ENCODE measurements at regions not wholly inside any gene's neighbourhood (a gene's known extent, or its start where the extent isn't known, plus 50 kb on each side); places are given as distances from the start of the nearest gene placed in this dataset.

- no peak overlapping the region for H3K4me3 ChIP-seq (replicated peaks; ENCODE audit: low read depth, low read length)
- DNase-seq (ENCODE audit: low read depth), result no peak
- TF ChIP-seq CTCF (IDR thresholded peaks at IDR 0.05; ENCODE audit: low read length, missing control alignments), result no peak
Observed at GRCh38 chr9:80074439-80074838, 502.7 kb downstream of the TLE4 start.

GRCh38 chr9:80072451-80072850 is 500.7 kb downstream of the TLE4 start:
- no peak for TF ChIP-seq CTCF (IDR thresholded peaks at IDR 0.05; ENCODE audit: low read length, missing control alignments)
- DNase-seq (ENCODE audit: low read depth), result no peak
- no peak overlapping the region for H3K4me3 ChIP-seq (replicated peaks; ENCODE audit: low read depth, low read length)

- H3K4me3 ChIP-seq (replicated peaks; ENCODE audit: low read depth, low read length), result no peak overlapping the region
- DNase-seq (ENCODE audit: low read depth), result no peak
- no peak for TF ChIP-seq CTCF (IDR thresholded peaks at IDR 0.05; ENCODE audit: low read length, missing control alignments)
Observed at GRCh38 chr9:80070071-80070742, 498.4 kb downstream of the TLE4 start.

- no peak for TF ChIP-seq CTCF (IDR thresholded peaks at IDR 0.05; ENCODE audit: low read length, missing control alignments)
- H3K4me3 ChIP-seq (replicated peaks; ENCODE audit: low read depth, low read length), result no peak overlapping the region
- no peak for DNase-seq (ENCODE audit: low read depth)
Observed at GRCh38 chr9:80066931-80067330, 495.2 kb downstream of the TLE4 start.

GRCh38 chr9:80062567-80062966 is 490.8 kb downstream of the TLE4 start:
- H3K4me3 ChIP-seq (replicated peaks; ENCODE audit: low read depth, low read length), result no peak overlapping the region
- no peak for TF ChIP-seq CTCF (IDR thresholded peaks at IDR 0.05; ENCODE audit: low read length, missing control alignments)
- no peak for DNase-seq (ENCODE audit: low read depth)

- H3K4me3 ChIP-seq (replicated peaks; ENCODE audit: low read depth, low read length), result no peak overlapping the region
- no peak for TF ChIP-seq CTCF (IDR thresholded peaks at IDR 0.05; ENCODE audit: low read length, missing control alignments)
- DNase-seq (ENCODE audit: low read depth), result peak; percentile 60
Observed at GRCh38 chr9:80061940-80062339, 490.2 kb downstream of the TLE4 start.

GRCh38 chr9:80061096-80061495 is 489.3 kb downstream of the TLE4 start:
- no peak overlapping the region for H3K4me3 ChIP-seq (replicated peaks; ENCODE audit: low read depth, low read length)
- no peak for TF ChIP-seq CTCF (IDR thresholded peaks at IDR 0.05; ENCODE audit: low read length, missing control alignments)
- no peak for DNase-seq (ENCODE audit: low read depth)

Data from fibroblast of pulmonary artery (primary cell).